ENCODE measurements at regions not wholly inside any gene's neighbourhood (a gene's known extent, or its start where the extent isn't known, plus 50 kb on each side); places are given as distances from the start of the nearest gene placed in this dataset.

DNA sequence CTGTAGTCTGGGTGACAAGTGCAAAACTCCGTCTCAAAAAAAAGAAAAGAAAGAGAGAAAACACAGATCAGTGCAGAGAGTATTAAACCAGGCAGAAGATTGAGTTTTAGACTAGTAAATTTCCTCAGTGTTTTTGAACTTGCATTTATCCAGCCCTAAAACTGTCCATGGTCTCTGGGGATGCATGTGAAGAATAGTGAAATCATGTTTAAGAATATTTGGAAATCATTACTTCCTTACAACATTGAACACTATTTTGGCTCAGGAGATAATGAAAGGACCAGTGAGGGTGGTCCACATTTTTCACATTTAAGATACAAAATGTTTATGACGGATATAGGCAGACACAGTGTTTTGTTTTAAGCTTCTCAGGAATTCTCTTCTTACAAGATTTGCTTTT lies 195.8 kb upstream of the RASGEF1B start:
- TF ChIP-seq RFX5 (IDR thresholded peaks at IDR 0.05; ENCODE audit: low read depth, low read length) (no peak), SUZ12 (IDR thresholded peaks at IDR 0.05; ENCODE audit: unreplicated experiment) (no peak), RBBP5 (conservative IDR thresholded peaks at IDR 0.05) (no peak), JUND (IDR thresholded peaks at IDR 0.05; ENCODE audit: low read depth, low read length) (no peak), CHD2 (IDR thresholded peaks at IDR 0.05; ENCODE audit: borderline replicate concordance, low read depth, low read length) (no peak), HDAC6 (IDR thresholded peaks at IDR 0.05; ENCODE audit: unreplicated experiment) (no peak), YY1 (IDR thresholded peaks at IDR 0.05; ENCODE audit: low read depth, low read length) (no peak), FOXK2 (IDR thresholded peaks at IDR 0.05) (no peak), TARDBP (IDR thresholded peaks at IDR 0.05; ENCODE audit: borderline replicate concordance) (no peak), POLR2A (IDR thresholded peaks at IDR 0.05; ENCODE audit: low read depth, low read length) (no peak), CREB1 (IDR thresholded peaks at IDR 0.05; ENCODE audit: low read depth) (no peak), POLR2AphosphoS5 (IDR thresholded peaks at IDR 0.05; ENCODE audit: low read length) (no peak)
- TF ChIP-seq, protein P1, sequence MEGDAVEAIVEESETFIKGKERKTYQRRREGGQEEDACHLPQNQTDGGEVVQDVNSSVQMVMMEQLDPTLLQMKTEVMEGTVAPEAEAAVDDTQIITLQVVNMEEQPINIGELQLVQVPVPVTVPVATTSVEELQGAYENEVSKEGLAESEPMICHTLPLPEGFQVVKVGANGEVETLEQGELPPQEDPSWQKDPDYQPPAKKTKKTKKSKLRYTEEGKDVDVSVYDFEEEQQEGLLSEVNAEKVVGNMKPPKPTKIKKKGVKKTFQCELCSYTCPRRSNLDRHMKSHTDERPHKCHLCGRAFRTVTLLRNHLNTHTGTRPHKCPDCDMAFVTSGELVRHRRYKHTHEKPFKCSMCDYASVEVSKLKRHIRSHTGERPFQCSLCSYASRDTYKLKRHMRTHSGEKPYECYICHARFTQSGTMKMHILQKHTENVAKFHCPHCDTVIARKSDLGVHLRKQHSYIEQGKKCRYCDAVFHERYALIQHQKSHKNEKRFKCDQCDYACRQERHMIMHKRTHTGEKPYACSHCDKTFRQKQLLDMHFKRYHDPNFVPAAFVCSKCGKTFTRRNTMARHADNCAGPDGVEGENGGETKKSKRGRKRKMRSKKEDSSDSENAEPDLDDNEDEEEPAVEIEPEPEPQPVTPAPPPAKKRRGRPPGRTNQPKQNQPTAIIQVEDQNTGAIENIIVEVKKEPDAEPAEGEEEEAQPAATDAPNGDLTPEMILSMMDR (IDR thresholded peaks at IDR 0.05 in 2 of 3, conservative IDR thresholded peaks at IDR 0.05 in 1 of 3; ENCODE audit: control insufficient read depth in 2 of 3, extremely low read depth in 1 of 3, insufficient read depth in 1 of 3, low read depth in 3 of 3, low read length in 3 of 3): no peak
- TF ChIP-seq, protein P2, sequence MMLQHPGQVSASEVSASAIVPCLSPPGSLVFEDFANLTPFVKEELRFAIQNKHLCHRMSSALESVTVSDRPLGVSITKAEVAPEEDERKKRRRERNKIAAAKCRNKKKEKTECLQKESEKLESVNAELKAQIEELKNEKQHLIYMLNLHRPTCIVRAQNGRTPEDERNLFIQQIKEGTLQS (IDR thresholded peaks at IDR 0.05; ENCODE audit: borderline replicate concordance, extremely low read depth, low read depth, low read length): no peak

Data from GM12878 (cell line).